ENCODE measurements at regions not wholly inside any gene's neighbourhood (a gene's known extent, or its start where the extent isn't known, plus 50 kb on each side); places are given as distances from the start of the nearest gene placed in this dataset.

DNA sequence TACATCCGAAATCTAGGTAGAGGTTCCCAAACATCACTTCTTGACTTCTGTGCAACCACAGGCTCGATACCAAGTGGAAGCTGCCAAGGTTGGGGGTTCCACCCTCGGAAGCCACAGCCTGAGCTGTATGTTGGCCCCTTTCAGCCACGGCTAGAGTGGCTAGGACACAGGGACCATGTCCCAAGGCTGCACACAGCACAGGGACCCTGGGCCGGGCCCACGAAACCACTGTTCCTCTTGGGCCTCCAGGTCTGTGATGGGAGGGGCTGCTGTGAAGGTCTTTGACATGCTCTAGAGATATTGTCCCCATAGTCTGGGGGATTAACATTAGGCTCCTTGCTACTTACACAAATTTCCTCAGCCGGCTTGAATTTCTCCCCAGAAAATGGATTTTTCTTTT is 460.6 kb downstream of the ISL1 start:
- POLR2A ChIA-PET (ENCODE audit: unreplicated experiment), result no interaction called here
- Histone ChIP-seq H3K9me1 (ENCODE audit: insufficient read depth, low read length) (no peaks in the 10 kb centered on the region), H3K27ac (ENCODE audit: insufficient read depth, low read length) (no peak overlapping the region), H2BK120ac (ENCODE audit: low read depth, low read length) (no peak overlapping the region), H4K8ac (ENCODE audit: low read depth in 2 of 2, low read length in 2 of 2) (no peak overlapping the region), H2AK9ac (replicated peaks; ENCODE audit: low read depth, low read length, poor library complexity) (no peak overlapping the region), H3K9ac (ENCODE audit: low read depth, low read length) (no peak overlapping the region), H3K14ac (replicated peaks; ENCODE audit: low read depth, low read length) (no peak overlapping the region), H4K20me1 (ENCODE audit: insufficient read depth, low read length) (no peaks in the 10 kb centered on the region), H4K91ac (ENCODE audit: insufficient read depth, low read depth, low read length) (no peak overlapping the region), H3K4ac (ENCODE audit: low read depth, low read length) (no peak overlapping the region), H2AK5ac (ENCODE audit: low read depth, low read length) (no peak overlapping the region), H2AFZ (replicated peaks; ENCODE audit: low read length, poor library complexity) (no peak overlapping the region), H3K4me1 (ENCODE audit: control insufficient read depth, insufficient read depth, low read length) (no peaks in the 10 kb centered on the region), H2BK20ac (ENCODE audit: low read depth, low read length) (no peak overlapping the region), H3K4me3 (ENCODE audit: insufficient read depth, low read depth, low read length) (no peak overlapping the region), H3K9me3 (ENCODE audit: control insufficient read depth, insufficient read depth, low read length) (peaks cover 5% of the 10 kb centered on the region; the same call in 1 of the 2 replicates), H2BK5ac (ENCODE audit: low read depth, low read length, poor library complexity, severe bottlenecking) (no peak overlapping the region), H2BK15ac (ENCODE audit: low read depth, low read length) (no peak overlapping the region), H4K5ac (ENCODE audit: low read depth, low read length) (no peak overlapping the region), H3K4me2 (ENCODE audit: low read depth, low read length) (no peak overlapping the region), H3K56ac (ENCODE audit: extremely low read depth, insufficient read depth, low read length) (no peak overlapping the region), H3K27me3 (ENCODE audit: control insufficient read depth, insufficient read depth, low read length) (no peaks in the 10 kb centered on the region), H3K79me1 (ENCODE audit: low read depth in 1 of 2, low read length in 2 of 2) (no peaks in the 10 kb centered on the region), H3K18ac (ENCODE audit: low read depth, low read length) (no peak overlapping the region), H3K23ac (ENCODE audit: low read depth, low read length) (no peak overlapping the region), H3K36me3 (ENCODE audit: control insufficient read depth, insufficient read depth, low read length) (no peaks in the 10 kb centered on the region)
- 61% methylated on average over 3 of the region's 7 CpGs; no CpG with 5 or more reads in 1 of the 2 experiments for WGBS, 2 experiments (ENCODE audit: extremely low coverage in 2 of 2, insufficient read length in 1 of 2)
- in situ Hi-C loops (cut with MboI; ENCODE audit: low sequenced_read_pairs), result no loop called here
- no peak for DNase-seq
- ATAC-seq (ENCODE audit: low read depth), result no peak
- CTCF ChIA-PET, result no interaction called here
- intact Hi-C loops (cut with micrococcal nuclease), result no loop called here
- dilution Hi-C loops (cut with HindIII; ENCODE audit: low sequenced_read_pairs, unreplicated experiment), result no loop called here
- no peak for TF ChIP-seq CEBPB (IDR thresholded peaks at IDR 0.05; ENCODE audit: low read depth, low read length)
- TF ChIP-seq RCOR1 (IDR thresholded peaks at IDR 0.05; ENCODE audit: insufficient replicate concordance, low read length), result no peak
- TF ChIP-seq MAFK (IDR thresholded peaks at IDR 0.05; ENCODE audit: low read depth, low read length), result no peak
- TF ChIP-seq NFE2L2 (IDR thresholded peaks at IDR 0.05; ENCODE audit: low read depth, low read length), result no peak
- BruUV-seq (replicated peaks), result no TSS peak

Measured in IMR-90 (cell line).